B cell (primary cell): ENCODE measurements at regions not wholly inside any gene's neighbourhood (a gene's known extent, or its start where the extent isn't known, plus 50 kb on each side); places are given as distances from the start of the nearest gene placed in this dataset.
"Not testable (repeated sequence)": the region's sequence is repeated elsewhere in the genome, so short reads cannot be mapped to it uniquely, and the experiment has no call there.

ENCODE experiments used
- ATAC-seq: fragments of 200-7000 bp; cut with Tn5 transposase; one replicate; pipeline ENCODE4 v1.10.0; 2021; ENCODE audit warnings: low read depth, mild to moderate bottlenecking, moderate number of reproducible peaks, moderate library complexity
- CTCF ChIA-PET: fragments of 350-600 bp; sonication (Branson Sonifier 250); formaldehyde crosslinking; loops from one replicate; lab custom pipeline; 2021; ENCODE audit warnings: antibody characterized with exemption, inconsistent platforms; lab: Charles Lee
- POLR2A ChIA-PET: fragments of 350-600 bp; sonication (Branson Sonifier 250); formaldehyde crosslinking; loops from one replicate; lab custom pipeline; 2021; ENCODE audit warnings: antibody characterized with exemption; lab: Charles Lee
- DNase-seq: peaks from one replicate; pipeline ENCODE4 v3.0.0; 2013
- H2AFZ ChIP-seq: 2 replicates; pipeline ENCODE4 v1.6.1; 2012; ENCODE audit warnings: mild to moderate bottlenecking, low read depth, low read length; ENCODE audit not compliant: insufficient read depth, poor library complexity, severe bottlenecking
- H3K27ac ChIP-seq, 2 donors: 1 replicate in 1 of 2; 2 replicates in 1 of 2; pipeline ENCODE4 v1.5.1; 2012 to 2013; ENCODE audit warnings: low read length in 2 of 2, mild to moderate bottlenecking in 2 of 2, moderate library complexity in 1 of 2
- H3K27me3 ChIP-seq, 4 experiments: fragments of 200-600 bp in 1 of 4; sonication (generic) in 1 of 4; replicated peaks in 1 of 4; 1 replicate in 2 of 4; 2 replicates in 2 of 4; pipeline versions ENCODE4 v1.6.1 to v1.7.0; 2013 to 2016; ENCODE audit warnings: low read length in 3 of 4, mild to moderate bottlenecking in 2 of 4, mixed read lengths in 1 of 4, moderate library complexity in 1 of 4; ENCODE audit not compliant: insufficient read depth in 4 of 4, control insufficient read depth in 3 of 4; ENCODE audit errors: control extremely low read depth in 1 of 4
- H3K36me3 ChIP-seq, 2 experiments: replicated peaks in 1 of 2; 1 replicate in 1 of 2; 2 replicates in 1 of 2; pipeline versions ENCODE4 v1.6.1 to v1.7.1; 2013; ENCODE audit warnings: low read length in 1 of 2; ENCODE audit not compliant: insufficient read depth in 2 of 2, control insufficient read depth in 1 of 2; ENCODE audit errors: control extremely low read depth in 1 of 2, extremely low read depth in 1 of 2
- H3K4me1 ChIP-seq, 2 donors: fragments of 200-600 bp in 1 of 2; sonication (generic) in 1 of 2; 1 replicate in 1 of 2; 2 replicates in 1 of 2; pipeline versions ENCODE4 v1.5.1 to v1.6.1; 2013 to 2017; ENCODE audit warnings: low read length in 2 of 2; ENCODE audit not compliant: control insufficient read depth in 2 of 2, insufficient read depth in 2 of 2
- H3K4me2 ChIP-seq: replicated peaks from 2 replicates; pipeline ENCODE3; 2012; ENCODE audit warnings: mild to moderate bottlenecking, low read depth, low read length; ENCODE audit not compliant: poor library complexity, severe bottlenecking
- H3K4me3 ChIP-seq, 5 experiments: fragments of 200-600 bp in 1 of 5; sonication (generic) in 1 of 5; 1 replicate in 3 of 5; 2 replicates in 2 of 5; pipeline versions ENCODE4 v1.5.1 to v1.7.0; 2011 to 2016; ENCODE audit warnings: low read length in 4 of 5, mild to moderate bottlenecking in 4 of 5, low read depth in 2 of 5, control low read depth in 1 of 5, moderate library complexity in 1 of 5; ENCODE audit not compliant: insufficient read depth in 1 of 5; ENCODE audit errors: control extremely low read depth in 1 of 5, extremely low read depth in 1 of 5
- H3K79me2 ChIP-seq: fragments of 200-600 bp; sonication (generic); one replicate; pipeline ENCODE4 v1.6.0; 2016; ENCODE audit warnings: low read length; ENCODE audit not compliant: control insufficient read depth, insufficient read depth
- H3K9ac ChIP-seq: fragments of 200-600 bp; sonication (generic); 2 replicates; pipeline ENCODE4 v1.6.1; 2017; ENCODE audit warnings: mild to moderate bottlenecking, low read length, moderate library complexity
- H3K9me3 ChIP-seq, 3 donors: one replicate each; pipeline versions ENCODE4 v1.6.1 to v1.7.1; 2013; ENCODE audit warnings: low read length in 2 of 3; ENCODE audit not compliant: control insufficient read depth in 2 of 3, insufficient read depth in 1 of 3; ENCODE audit errors: control extremely low read depth in 1 of 3
- H4K20me1 ChIP-seq: 2 replicates; pipeline ENCODE4 v1.6.0; 2012; ENCODE audit warnings: mild to moderate bottlenecking, low read length; ENCODE audit not compliant: insufficient read depth, control insufficient read depth, poor library complexity, severe bottlenecking
- H3K27ac Mint-ChIP-seq: one replicate; pipeline ENCODE4 v1.8.0; 2021; ENCODE audit warnings: mixed read lengths
- H3K27me3 Mint-ChIP-seq: one replicate; pipeline ENCODE4 v1.8.0; 2021; ENCODE audit warnings: mixed read lengths
- H3K4me1 Mint-ChIP-seq: one replicate; pipeline ENCODE4 v1.8.0; 2021; ENCODE audit warnings: mixed read lengths
- H3K4me3 Mint-ChIP-seq: one replicate; pipeline ENCODE4 v1.8.0; 2021; ENCODE audit warnings: mixed read lengths
- H3K9me3 Mint-ChIP-seq: one replicate; pipeline ENCODE4 v1.8.0; 2022; ENCODE audit warnings: mixed read lengths; ENCODE audit not compliant: insufficient read depth
- CTCF ChIP-seq: fragments of 200-600 bp; IDR thresholded peaks from one replicate; pipeline ENCODE4 v1.8.0; 2022; ENCODE audit warnings: antibody characterized with exemption, mild to moderate bottlenecking
- EZH2 ChIP-seq: IDR thresholded peaks from 2 replicates; pipeline ENCODE4 v1.6.1; 2012; ENCODE audit warnings: borderline replicate concordance, low read depth, mild to moderate bottlenecking, moderate library complexity, low read length; ENCODE audit not compliant: insufficient read depth, poor library complexity, severe bottlenecking
- WGBS: methylation state at CpG from one replicate; pipeline ENCODE4 v1.1.5; 2013; ENCODE audit warnings: missing lambda C conversion rate; ENCODE audit not compliant: insufficient coverage; 5-methylcytosine and 5-hydroxymethylcytosine counted together
- intact Hi-C: fragments of 100-400 bp; cut with micrococcal nuclease; formaldehyde crosslinking; loops from one replicate; pipeline ENCODE4 v1.10.0; 2022

- H3K79me2 ChIP-seq, H3K4me1 ChIP-seq, H3K4me3 Mint-ChIP-seq, H3K9me3 ChIP-seq, H3K4me1 Mint-ChIP-seq, H3K9ac ChIP-seq, ATAC-seq, H3K27ac Mint-ChIP-seq, H3K27me3 ChIP-seq, H3K27ac ChIP-seq, H3K4me2 ChIP-seq, H2AFZ ChIP-seq, H4K20me1 ChIP-seq, DNase-seq, H3K9me3 Mint-ChIP-seq, POLR2A ChIA-PET, intact Hi-C loops, CTCF ChIA-PET, H3K27me3 Mint-ChIP-seq, H3K4me3 ChIP-seq, H3K36me3 ChIP-seq: not testable (repeated sequence)
- 86% methylated on average over 14 of the region's 22 CpGs for WGBS
Measured at GRCh38 chr4:27978427-27979109, 1117.9 kb downstream of the STIM2 start.

GRCh38 chr4:27985522-27985921 is 1124.9 kb downstream of the STIM2 start:
- Histone ChIP-seq H3K4me1 (no peaks in the 10 kb centered on the region), H3K27ac (no peak overlapping the region), H3K79me2 (no peaks in the 10 kb centered on the region), H4K20me1 (no peaks in the 10 kb centered on the region), H3K9me3 (no peaks in the 10 kb centered on the region), H3K4me3 (no peak overlapping the region), H3K4me2 (no peak overlapping the region), H3K36me3 (no peaks in the 10 kb centered on the region), H3K27me3 (no peaks in the 10 kb centered on the region), H2AFZ (no peak overlapping the region), H3K9ac (no peak overlapping the region)
- ChIA-PET POLR2A (no interaction called here), CTCF (no interaction called here)
- TF ChIP-seq CTCF = no peak
- no peak for TF ChIP-seq EZH2
- intact Hi-C loops = no loop called here
- Mint-ChIP-seq H3K27me3 (no peaks in the 10 kb centered on the region), H3K4me1 (no peaks in the 10 kb centered on the region), H3K4me3 (no peak overlapping the region), H3K27ac (no peak overlapping the region), H3K9me3 (peaks cover 6% of the 10 kb centered on the region)
- WGBS = 50% methylated on average over 1 of the region's 4 CpGs
- no peak for ATAC-seq
- no peak for DNase-seq
